ENCODE measurements at regions not wholly inside any gene's neighbourhood (a gene's known extent, or its start where the extent isn't known, plus 50 kb on each side); places are given as distances from the start of the nearest gene placed in this dataset.

GRCh38 chr9:31136524-31136923 is 1247.9 kb upstream of the ACO1 start:
- no peak overlapping the region for H3K4me3 ChIP-seq
- H3K9me3 ChIP-seq, result no peaks in the 10 kb centered on the region
- H3K36me3 ChIP-seq, result no peaks in the 10 kb centered on the region
- no peaks in the 10 kb centered on the region for H3K4me1 ChIP-seq
- no peak for ATAC-seq
- DNase-seq, result no peak
- H3K27me3 ChIP-seq, result no peaks in the 10 kb centered on the region
- 40% methylated on average over 1 of the region's 2 CpGs for WGBS (ENCODE audit: insufficient coverage, low coverage, low lambda C conversion rate, missing lambda C conversion rate)
- intact Hi-C loops (cut with DNase I), result no loop called here
- peak overlapping the region in 1 of 3 donors; percentile 12 for H3K27ac ChIP-seq
- no peak for TF ChIP-seq CTCF (IDR thresholded peaks at IDR 0.05)
- no peak for TF ChIP-seq POLR2A (IDR thresholded peaks at IDR 0.05)

DNA sequence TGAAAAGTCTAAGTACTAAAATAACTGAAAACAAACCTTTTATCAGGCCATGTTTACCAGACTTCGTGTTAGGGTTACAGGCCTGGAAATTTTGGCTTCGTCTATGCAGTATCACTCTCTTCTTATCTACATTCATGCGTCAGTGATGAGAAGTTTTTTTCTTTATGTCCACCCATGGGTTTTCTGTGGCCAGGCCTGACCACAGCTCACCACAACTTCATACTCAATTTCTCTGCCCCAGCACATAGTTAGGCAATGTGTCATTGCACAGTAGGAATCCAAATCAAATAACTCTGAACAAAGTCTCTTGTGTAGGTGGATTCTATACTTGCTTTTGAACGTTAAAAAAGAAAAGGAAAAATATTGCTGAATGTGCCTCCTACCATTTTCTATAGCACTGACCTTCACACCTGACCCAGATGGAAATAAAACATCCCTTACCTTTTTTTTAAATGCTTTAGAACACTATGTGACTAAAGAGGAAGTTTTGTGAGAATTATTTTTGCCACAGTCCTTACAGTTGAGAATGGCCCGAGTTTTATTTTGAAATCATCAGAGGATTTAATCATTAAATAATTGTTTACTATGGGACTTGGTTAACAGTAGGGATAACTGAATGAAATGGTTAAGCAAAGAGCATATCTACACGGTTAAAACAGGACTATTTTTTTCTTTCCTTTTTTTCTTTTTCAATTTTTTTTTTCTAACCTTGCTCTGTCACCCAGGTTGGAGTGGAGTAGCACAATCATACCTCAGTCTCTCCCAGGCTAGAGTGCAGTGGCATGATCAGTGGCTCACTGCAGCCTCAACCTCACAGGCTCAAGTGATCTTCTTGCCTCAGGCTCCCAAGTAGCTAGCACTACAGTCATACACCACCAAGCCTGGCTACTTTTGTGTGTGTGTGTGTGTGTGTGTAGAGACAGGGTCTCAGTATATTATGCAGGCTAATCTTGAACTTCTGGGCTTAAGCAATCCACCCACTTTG is 1247.0 kb upstream of the ACO1 start:
- Histone ChIP-seq H3K27me3 (no peaks in the 10 kb centered on the region), H3K36me3 (no peaks in the 10 kb centered on the region), H3K27ac (peak overlapping the region in 2 of 3 donors; percentile 12 to 34), H3K4me1 (no peaks in the 10 kb centered on the region), H3K9me3 (no peaks in the 10 kb centered on the region), H3K4me3 (no peak overlapping the region)
- ATAC-seq, result peak; percentile 65 to 92 (median 84)
- DNase-seq, result no peak
- TF ChIP-seq POLR2A (IDR thresholded peaks at IDR 0.05) (no peak), CTCF (IDR thresholded peaks at IDR 0.05) (no peak)
- WGBS (ENCODE audit: insufficient coverage, low coverage, low lambda C conversion rate, missing lambda C conversion rate), result 22% methylated on average over 6 of the region's 6 CpGs
- intact Hi-C loops (cut with DNase I), result no loop called here

DNA sequence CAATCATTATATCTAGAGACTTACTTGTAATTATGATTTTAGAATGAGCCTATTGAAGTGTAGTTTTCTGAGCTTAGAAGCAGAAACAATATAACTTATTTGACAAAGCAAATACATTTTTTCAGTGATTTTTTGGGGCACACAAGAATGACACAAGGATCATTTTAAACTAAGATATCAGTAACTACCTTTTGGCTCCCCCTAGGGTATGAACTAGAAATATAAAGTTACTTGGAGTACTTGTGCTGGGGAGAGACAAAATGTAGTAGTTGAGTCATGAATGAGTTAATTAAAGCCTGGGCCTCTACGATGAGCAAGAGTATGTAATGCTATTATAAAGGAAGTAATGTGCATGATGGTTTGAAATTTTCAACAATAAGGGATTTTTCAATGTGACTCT is 1244.1 kb upstream of the ACO1 start:
- no peaks in the 10 kb centered on the region for H3K4me1 ChIP-seq
- H3K27ac ChIP-seq, result no peak overlapping the region
- no peaks in the 10 kb centered on the region for H3K36me3 ChIP-seq
- DNase-seq (no peak), ATAC-seq (no peak)
- H3K27me3 ChIP-seq, result no peaks in the 10 kb centered on the region
- no peaks in the 10 kb centered on the region for H3K9me3 ChIP-seq
- TF ChIP-seq CTCF (IDR thresholded peaks at IDR 0.05), result peak; percentile 35 to 47 (median 41)
- TF ChIP-seq POLR2A (IDR thresholded peaks at IDR 0.05), result no peak
- no peak overlapping the region for H3K4me3 ChIP-seq
- intact Hi-C loops (cut with DNase I), result no loop called here
- WGBS (ENCODE audit: insufficient coverage, low coverage, low lambda C conversion rate, missing lambda C conversion rate), result 4% methylated on average over 1 of the region's 1 CpG

GRCh38 chr9:31142456-31142855 is 1242.0 kb upstream of the ACO1 start:
- 69% methylated on average over 3 of the region's 3 CpGs for WGBS (ENCODE audit: insufficient coverage, low coverage, low lambda C conversion rate, missing lambda C conversion rate)

More at GRCh38 chr9:31142456-31142855, 1242.0 kb upstream of the ACO1 start:
- no peak overlapping the region for H3K4me3 ChIP-seq
- DNase-seq, result no peak
- H3K27ac ChIP-seq, result no peak overlapping the region
- H3K9me3 ChIP-seq, result no peaks in the 10 kb centered on the region
- TF ChIP-seq POLR2A (IDR thresholded peaks at IDR 0.05) (no peak), CTCF (IDR thresholded peaks at IDR 0.05) (no peak)
- intact Hi-C loops (cut with DNase I), result no loop called here
- no peak for ATAC-seq
- no peaks in the 10 kb centered on the region for H3K27me3 ChIP-seq
- H3K36me3 ChIP-seq, result no peaks in the 10 kb centered on the region
- no peaks in the 10 kb centered on the region for H3K4me1 ChIP-seq

Data from right lobe of liver (tissue), 6 donors.